Right renal pelvis (tissue), 4 donors: ENCODE measurements at regions not wholly inside any gene's neighbourhood (a gene's known extent, or its start where the extent isn't known, plus 50 kb on each side); places are given as distances from the start of the nearest gene placed in this dataset.
A peak's percentile ranks its signal among the peaks of the same experiment; 100 is the strongest.

Source experiments
- DNase-seq, 4 donors: peaks; one replicate each; pipeline ENCODE4 v3.0.0-alpha.2; 2013; ENCODE audit warnings: low read depth in 4 of 4, low spot score in 3 of 4, missing footprints in 1 of 4

- no peak for DNase-seq
Observed at GRCh38 chr13:34346626-34347025, 528.7 kb downstream of the RFC3 start.

GRCh38 chr13:34347784-34348573 lies 530.0 kb downstream of the RFC3 start:
- peak; percentile 32 to 68 (median 63) for DNase-seq

GRCh38 chr13:34349091-34349722 lies 531.3 kb downstream of the RFC3 start:
- no peak for DNase-seq

GRCh38 chr13:34350671-34351070 lies 532.7 kb downstream of the RFC3 start:
- no peak for DNase-seq

- DNase-seq: no peak
Observed at GRCh38 chr13:34351134-34351533, 533.2 kb downstream of the RFC3 start.

- no peak for DNase-seq
Observed at GRCh38 chr13:34352958-34353357, 535.0 kb downstream of the RFC3 start.

GRCh38 chr13:34356686-34357434 lies 538.9 kb downstream of the RFC3 start:
- no peak for DNase-seq

- no peak for DNase-seq
Observed at GRCh38 chr13:34357435-34358232, 539.7 kb downstream of the RFC3 start.

GRCh38 chr13:34358811-34359513 lies 541.0 kb downstream of the RFC3 start:
- no peak for DNase-seq

GRCh38 chr13:34360702-34361101 lies 542.8 kb downstream of the RFC3 start:
- DNase-seq: no peak

GRCh38 chr13:34361560-34361959 lies 543.6 kb downstream of the RFC3 start:
- DNase-seq: no peak

- DNase-seq: no peak
Observed at GRCh38 chr13:34363266-34363665, 545.3 kb downstream of the RFC3 start.

GRCh38 chr13:34364633-34365032 lies 546.7 kb downstream of the RFC3 start:
- DNase-seq: peak in 1 of 4 donors; percentile 2

- no peak for DNase-seq
Observed at GRCh38 chr13:34369931-34370330, 552.0 kb downstream of the RFC3 start.

GRCh38 chr13:34371108-34371507 lies 553.2 kb downstream of the RFC3 start:
- no peak for DNase-seq

GRCh38 chr13:34371645-34372395 lies 553.9 kb downstream of the RFC3 start:
- DNase-seq: no peak

GRCh38 chr13:34372581-34372980 lies 554.6 kb downstream of the RFC3 start:
- no peak for DNase-seq

GRCh38 chr13:34376483-34376882 lies 558.5 kb downstream of the RFC3 start:
- no peak for DNase-seq

GRCh38 chr13:34381228-34381627 lies 560.8 kb upstream of the NBEA start:
- no peak for DNase-seq
